ENCODE measurements at regions not wholly inside any gene's neighbourhood (a gene's known extent, or its start where the extent isn't known, plus 50 kb on each side); places are given as distances from the start of the nearest gene placed in this dataset.

GRCh38 chr10:25080880-25081581 is 64.6 kb downstream of the THNSL1 start:
- TF ChIP-seq CTCF (IDR thresholded peaks at IDR 0.05; ENCODE audit: low read depth, low read length) (peak; percentile 71), POLR2A (IDR thresholded peaks at IDR 0.05; ENCODE audit: extremely low read depth, insufficient read length) (no peak)
